ENCODE measurements at regions not wholly inside any gene's neighbourhood (a gene's known extent, or its start where the extent isn't known, plus 50 kb on each side); places are given as distances from the start of the nearest gene placed in this dataset.

DNA sequence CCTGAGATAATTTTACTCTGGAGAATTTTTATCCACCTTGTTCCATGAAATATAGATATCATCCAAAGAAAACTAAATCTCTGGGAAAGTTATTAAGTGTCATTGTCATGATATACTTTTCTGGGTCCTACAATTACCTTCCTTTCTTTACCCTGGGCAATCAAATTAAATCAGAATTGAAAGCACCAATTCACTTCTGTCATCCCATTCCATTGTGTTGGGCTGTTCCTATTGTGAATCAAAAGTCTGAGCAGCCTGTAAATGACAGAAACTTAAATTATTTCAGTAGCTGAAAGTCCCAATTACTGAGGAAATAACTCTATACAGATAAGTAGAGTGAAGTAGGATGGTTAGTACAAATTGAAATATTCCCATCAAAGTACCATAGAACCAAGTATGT lies 1284.2 kb downstream of the EFNB2 start:
- DNase-seq: peak; percentile 29

GRCh38 chr13:105247830-105248229 lies 1287.6 kb downstream of the EFNB2 start:
- peak; percentile 9 for DNase-seq

GRCh38 chr13:105240371-105240770 lies 1295.1 kb downstream of the EFNB2 start:
- DNase-seq: no peak

DNA sequence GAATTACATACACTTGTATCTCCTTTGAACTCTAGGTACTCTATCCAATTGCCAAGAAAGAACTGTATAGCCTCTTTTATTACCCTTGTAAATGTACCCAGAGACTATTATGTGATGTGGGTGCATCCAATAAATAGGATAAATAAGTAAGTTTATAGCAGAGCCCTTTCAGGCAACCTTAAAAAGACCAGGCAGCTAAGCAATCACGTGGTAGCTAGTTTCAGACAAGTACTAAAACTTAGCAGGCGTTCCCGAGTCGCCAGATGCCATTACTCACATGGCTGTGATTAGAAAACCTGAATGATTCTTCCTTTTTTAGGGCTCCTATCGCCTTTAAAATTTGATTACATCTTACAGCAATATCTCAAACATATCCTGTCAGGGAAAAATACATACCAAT lies 1303.0 kb downstream of the EFNB2 start:
- DNase-seq: no peak

- no peak for DNase-seq
Measured at GRCh38 chr13:105232006-105232405, 1303.5 kb downstream of the EFNB2 start.

GRCh38 chr13:105231579-105231978 lies 1303.9 kb downstream of the EFNB2 start:
- DNase-seq: no peak

DNA sequence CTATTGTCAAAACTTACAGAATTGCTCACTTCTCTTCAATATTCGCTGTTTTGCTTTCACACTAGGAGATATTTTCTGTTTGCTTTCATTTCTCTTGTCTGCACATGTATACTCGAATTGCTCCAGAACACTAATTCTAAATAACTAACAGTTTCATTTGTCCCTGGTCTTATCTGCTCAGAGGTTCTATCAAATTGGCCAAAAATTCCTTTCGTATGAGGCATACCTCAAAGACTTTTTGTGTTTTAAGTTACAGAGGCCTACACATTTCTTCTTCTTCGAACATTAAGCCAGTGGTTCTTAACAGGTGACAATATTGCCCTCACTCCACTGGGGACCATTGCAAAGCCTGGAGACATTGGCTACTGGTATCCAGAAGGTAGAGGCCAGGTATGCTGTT lies 1314.6 kb downstream of the EFNB2 start:
- DNase-seq: no peak

DNA sequence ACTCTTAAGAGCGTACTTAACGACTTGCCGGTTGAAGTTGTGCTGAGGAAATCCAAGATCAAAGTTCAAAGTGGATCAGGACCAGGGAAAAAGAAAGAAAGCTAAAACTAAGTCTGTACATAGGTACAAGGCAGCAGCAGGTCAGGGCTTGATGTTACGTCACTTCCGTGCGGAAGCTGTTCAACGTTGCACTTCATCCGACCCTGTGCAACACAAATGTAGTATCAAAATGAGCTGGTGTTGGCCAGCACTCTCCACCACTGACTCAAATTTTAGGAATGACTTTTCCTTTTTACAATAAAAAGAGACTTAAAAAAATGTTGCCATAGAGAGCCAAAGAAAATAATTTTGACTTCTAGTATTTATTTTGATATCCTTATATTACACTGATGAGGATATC lies 1315.4 kb downstream of the EFNB2 start:
- no peak for DNase-seq

DNA sequence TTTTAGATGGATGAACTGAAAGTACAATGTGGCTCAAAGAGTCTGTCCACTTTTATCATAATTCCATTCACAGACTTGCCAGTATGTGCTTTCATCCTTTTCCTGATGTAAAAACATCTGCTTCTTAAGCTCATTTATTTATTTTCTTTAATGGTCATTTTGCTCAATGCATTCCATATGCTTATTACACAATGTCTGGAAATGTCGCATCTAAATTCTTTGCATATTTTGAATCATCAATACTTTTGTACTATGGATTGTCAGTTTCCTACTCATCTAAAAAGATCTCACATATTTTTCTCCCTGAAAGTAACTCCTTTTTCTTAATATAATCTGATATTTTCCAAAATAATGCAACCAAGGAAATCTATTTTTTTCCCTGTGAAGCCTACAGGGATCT lies 1315.8 kb downstream of the EFNB2 start:
- DNase-seq: no peak

- no peak for DNase-seq
Measured at GRCh38 chr13:105213512-105213911, 1322.0 kb downstream of the EFNB2 start.

DNA sequence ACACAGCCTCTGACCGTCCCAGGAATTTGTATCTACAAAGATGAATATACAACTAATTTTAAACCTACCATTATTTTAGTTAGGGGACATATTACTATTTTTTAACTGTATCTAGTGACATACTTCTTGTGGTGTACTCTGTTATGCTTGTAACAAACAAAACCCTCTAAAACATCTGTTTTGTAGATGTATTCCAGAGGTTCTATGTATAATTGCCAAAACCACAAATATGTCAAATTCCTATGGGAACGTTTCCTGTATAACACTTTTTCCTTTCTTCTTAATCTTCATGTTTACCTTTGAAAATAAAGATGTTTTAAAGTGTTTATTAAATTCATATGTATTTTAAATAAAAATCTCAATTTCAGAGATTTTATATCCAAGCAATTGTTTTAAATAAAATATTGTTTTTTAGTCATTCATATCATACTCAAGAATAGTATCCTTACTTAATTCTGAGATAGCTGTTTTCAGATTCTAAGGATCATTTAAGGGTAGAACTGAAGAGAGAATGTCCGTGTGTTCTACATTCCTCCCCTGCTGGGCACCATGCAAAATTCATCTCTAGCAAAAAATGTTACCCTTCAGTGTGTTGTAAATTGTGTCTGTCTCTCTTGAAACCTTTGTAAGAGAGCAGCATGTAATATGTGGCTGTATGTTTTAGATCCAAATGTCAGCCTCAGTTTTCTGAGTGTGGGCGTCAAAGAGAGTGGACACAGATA lies 1327.7 kb downstream of the EFNB2 start:
- DNase-seq: no peak

DNA sequence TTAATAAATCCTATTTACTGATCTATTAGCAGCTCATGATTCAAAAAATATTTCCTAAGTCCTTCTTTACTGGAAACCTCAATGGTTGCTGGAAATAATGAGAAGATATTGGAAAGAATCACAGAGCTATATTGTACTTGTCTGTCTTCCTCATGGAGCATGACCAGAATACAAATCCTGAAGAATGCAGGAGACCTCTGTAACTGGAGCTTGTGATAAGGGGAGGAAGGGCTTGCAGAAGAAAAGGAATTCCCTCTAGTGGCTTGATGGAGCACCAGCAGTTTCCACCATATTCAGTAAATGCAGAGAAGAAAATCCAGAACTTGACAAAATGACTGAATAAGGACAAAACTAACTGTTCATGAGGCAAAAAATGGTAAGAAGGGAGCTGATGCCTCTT lies 1333.1 kb downstream of the EFNB2 start:
- no peak for DNase-seq

DNA sequence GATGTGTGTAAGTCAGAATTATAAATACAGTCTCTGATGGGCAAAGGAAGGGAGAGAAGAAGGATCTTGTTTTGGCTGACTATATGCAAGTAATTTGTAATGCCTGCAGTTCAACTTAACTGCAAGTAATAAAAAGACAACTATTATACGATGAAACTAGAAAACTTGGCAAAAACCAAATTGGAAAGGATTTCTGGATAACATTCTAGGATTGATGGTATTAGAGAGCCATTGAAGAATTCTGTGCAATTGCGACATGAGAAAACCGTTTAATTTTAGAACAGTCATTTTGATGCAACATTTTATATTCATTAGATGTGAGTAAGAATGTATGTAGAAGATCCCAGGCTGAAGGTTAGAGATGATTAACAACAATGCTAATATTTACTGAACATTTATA lies 1334.1 kb downstream of the EFNB2 start:
- no peak for DNase-seq

DNA sequence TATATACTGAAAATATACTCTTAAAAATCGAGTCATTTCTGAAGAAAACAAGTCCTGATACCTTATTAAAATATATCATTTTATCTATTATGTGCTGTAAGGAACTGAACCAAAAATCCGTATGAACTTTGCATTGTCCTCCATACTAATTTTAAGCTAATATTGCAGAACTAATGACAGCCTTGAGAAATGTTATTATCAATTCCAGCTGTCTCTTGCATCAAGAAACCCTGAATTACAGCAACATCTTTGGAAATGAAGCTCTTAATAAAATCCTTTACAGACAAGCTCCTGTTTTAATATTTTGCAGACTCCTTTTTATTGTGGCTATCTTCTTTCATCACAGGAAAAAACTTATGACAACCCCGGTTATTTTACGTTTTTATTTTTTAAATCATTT lies 1335.3 kb downstream of the EFNB2 start:
- no peak for DNase-seq

DNA sequence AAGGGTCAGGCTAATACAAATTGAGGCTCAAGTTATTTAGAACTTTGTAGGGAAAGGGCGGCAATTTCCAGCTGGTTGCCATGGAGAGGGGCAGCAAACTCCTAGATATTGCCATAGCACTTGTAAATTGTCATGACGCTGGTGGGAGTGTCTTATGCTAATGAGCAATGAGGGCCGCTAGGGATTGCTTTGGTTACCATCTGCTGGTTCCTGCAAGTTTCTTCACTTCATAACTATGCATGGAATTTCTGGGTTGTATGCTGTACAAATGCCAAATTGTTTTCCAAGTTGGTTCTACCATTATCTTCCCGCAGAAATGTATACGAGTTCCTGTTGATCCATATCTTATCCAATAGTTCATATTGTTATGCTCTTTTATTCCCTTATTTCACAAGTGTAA lies 1339.4 kb downstream of the EFNB2 start:
- no peak for DNase-seq

GRCh38 chr13:105193026-105193425 lies 1342.4 kb downstream of the EFNB2 start:
- DNase-seq: no peak

GRCh38 chr13:105184201-105184600 lies 1351.3 kb downstream of the EFNB2 start:
- DNase-seq: no peak

DNA sequence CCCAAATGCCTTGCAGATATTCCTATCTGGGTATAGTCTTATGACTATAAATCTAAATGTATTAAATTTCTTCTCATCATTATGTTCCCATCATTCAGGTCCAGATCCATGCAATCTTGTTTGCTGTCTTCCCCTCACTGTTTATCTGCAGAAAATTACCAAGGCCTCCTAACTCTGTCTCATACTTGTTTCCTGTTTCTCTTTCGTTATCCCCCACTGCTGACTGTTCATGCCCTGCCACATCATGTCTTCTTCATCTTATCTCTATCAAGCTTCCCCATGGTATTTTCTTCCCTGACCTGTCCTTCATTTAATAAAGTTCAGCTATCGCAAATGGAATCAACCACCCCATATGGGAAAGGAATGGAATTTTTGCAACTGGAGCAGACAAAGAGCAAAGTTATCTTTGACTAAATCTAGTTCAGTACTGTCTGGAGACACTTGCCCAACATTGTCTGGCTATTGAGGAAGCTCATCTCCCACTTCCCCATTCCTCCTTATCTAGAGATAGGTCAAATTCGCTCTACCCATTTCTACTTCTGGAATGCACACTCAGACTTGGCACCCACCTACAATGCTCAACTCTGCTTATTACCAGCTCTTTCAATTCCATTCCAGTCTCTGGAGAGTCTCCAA lies 1358.1 kb downstream of the EFNB2 start:
- no peak for DNase-seq

DNA sequence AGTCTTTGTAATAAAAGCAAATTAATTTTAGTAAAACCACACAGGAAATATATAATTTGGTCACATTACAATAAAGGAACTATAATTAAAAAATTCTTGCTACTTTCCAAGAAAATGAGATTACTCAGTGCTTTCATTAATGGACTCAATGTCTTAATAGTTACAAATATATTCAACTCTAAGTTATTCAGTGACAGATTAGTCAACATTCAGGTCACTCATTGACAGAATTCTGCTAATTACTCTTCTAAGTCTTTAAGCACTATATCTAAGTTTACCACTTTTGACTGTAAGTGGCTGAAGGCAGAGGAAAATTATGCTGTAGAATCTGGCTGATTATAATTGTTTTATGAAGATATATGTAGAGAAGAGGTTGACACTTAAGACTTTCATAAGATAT lies 1365.0 kb downstream of the EFNB2 start:
- no peak for DNase-seq

- no peak for DNase-seq
Measured at GRCh38 chr13:105168295-105168694, 1367.2 kb downstream of the EFNB2 start.

DNA sequence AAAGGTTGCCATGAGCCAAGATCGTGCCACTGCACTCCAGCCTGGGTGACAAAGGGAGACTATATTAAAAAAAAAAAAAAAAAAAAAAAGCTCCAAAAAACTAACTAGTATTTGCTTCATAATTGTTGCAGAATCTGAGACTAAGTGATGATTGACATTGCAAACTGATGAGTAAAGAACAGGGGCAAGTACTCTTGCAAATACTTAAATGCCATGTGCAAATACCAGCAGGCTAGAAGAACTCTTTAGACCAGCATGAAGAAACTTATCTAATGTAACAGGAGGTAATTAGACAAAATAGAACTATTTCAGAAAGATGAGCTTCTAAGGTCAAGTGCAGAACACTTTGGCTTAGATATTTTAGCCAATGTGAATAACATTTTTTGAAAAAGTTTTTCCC lies 1368.1 kb downstream of the EFNB2 start:
- no peak for DNase-seq

GRCh38 chr13:105165449-105166125 lies 1369.9 kb downstream of the EFNB2 start:
- DNase-seq: no peak

DNA sequence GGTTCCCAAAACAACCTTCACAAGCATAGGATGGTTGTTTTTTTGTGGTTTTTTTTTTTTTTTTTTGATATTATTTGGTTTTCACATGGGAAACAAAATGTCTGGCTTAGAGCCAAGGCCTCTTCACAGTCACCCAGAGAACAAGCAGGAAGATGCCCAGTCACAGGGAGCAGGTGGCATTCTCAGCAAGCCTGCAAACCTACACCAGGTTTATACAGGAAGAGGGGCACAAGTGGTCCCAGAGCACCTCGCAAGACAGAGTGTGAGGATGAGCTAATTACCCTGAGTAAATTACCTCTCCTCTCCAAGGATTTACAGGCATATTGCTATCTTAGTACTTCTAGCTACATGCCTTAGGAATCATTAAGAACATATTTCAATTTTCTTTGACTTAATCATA lies 1375.6 kb downstream of the EFNB2 start:
- DNase-seq: no peak

GRCh38 chr13:105153611-105154010 lies 1381.9 kb downstream of the EFNB2 start:
- no peak for DNase-seq
